GM18858 (cell line): ENCODE measurements at regions not wholly inside any gene's neighbourhood (a gene's known extent, or its start where the extent isn't known, plus 50 kb on each side); places are given as distances from the start of the nearest gene placed in this dataset.
"Not testable (repeated sequence)": the region's sequence is repeated elsewhere in the genome, so short reads cannot be mapped to it uniquely, and the experiment has no call there.

ENCODE experiments used
- ATAC-seq: cut with Tn5 transposase; IDR thresholded peaks from one replicate; pipeline ENCODE4 v1.9.1; 2021; ENCODE audit not compliant: unreplicated experiment

GRCh38 chr18:4557502-4557901 is 102.4 kb upstream of the DLGAP1 start:
- no peak for ATAC-seq

DNA sequence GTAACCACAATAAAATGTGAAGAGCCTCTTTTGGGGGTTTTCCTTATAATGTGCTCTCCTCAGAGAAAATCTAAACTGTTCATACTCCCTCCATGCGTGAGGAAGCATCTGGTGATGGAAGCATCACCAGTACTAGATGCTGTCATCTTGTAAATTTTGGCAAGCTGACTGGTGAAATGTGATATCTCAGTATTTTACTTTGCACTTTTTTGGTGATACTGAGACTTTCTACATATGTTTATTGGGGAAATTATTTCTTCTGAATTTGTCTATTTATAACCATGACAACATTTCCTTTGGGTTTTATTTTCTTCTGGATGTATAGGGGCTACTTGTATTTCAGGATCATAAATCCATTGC is 95.9 kb upstream of the DLGAP1 start:
- no peak for ATAC-seq

GRCh38 chr18:4549164-4549872 is 94.2 kb upstream of the DLGAP1 start:
- ATAC-seq, result no peak

DNA sequence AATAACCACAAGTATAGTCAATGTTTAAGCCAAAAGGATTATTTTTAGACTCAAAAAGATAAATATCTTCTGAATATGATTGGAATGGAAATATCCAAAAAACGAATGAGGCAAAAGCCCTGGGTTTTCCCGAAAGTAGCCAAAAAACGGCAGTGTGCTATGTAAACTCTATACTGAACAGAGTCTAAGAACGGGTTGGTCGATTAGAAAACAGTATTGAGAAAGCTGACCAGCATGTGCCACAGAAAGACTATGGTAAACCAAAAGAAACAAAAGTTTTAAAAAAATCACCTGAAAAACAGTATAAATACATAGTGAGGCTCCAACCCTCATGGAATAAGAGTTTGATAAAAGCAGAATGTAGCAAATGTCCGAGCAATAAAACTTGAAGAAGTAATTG is 92.0 kb upstream of the DLGAP1 start:
- no peak for ATAC-seq

DNA sequence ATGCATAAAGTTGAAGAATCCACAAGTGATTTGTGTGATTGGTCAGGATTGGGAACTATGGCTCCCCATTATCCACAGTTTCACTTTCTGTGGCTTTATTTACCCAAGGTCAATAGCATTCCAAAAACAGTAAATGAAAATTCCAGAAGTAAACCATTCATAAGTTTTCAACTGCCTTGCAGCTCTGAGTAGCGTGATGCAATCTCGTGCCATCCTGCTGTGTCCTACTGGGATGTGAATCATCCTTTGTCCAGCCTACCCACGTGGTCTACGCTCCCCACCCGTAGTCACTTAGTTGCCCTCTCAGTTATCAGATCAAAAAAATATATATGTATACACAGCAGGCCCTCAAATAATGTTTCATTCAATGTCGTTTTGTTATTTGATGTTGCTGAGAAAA is 89.0 kb upstream of the DLGAP1 start:
- ATAC-seq, result no peak

- ATAC-seq, result no peak
Measured at GRCh38 chr18:4543711-4544110, 88.6 kb upstream of the DLGAP1 start.

GRCh38 chr18:4541588-4541987 is 86.5 kb upstream of the DLGAP1 start:
- no peak for ATAC-seq

DNA sequence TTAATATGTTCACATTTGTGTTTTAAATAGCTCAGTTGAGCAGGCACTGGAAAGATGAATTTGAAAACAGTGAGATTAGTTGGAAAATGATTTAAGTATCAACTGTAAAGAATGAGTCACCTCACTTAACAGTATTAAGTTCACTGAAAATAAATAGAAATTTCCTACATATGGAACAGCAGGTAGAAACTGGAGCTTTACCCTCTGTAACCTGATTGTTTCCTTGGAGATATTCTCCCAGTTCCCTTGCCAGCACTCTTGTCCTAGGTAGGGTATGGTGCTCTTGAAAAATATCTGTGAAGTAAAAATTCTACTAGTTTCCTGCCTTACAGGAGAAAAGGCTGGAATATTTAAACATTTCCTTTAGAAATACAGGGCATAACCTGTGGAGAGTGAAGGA is 81.3 kb upstream of the DLGAP1 start:
- no peak for ATAC-seq

- no peak for ATAC-seq
Measured at GRCh38 chr18:4528405-4528804, 73.3 kb upstream of the DLGAP1 start.

DNA sequence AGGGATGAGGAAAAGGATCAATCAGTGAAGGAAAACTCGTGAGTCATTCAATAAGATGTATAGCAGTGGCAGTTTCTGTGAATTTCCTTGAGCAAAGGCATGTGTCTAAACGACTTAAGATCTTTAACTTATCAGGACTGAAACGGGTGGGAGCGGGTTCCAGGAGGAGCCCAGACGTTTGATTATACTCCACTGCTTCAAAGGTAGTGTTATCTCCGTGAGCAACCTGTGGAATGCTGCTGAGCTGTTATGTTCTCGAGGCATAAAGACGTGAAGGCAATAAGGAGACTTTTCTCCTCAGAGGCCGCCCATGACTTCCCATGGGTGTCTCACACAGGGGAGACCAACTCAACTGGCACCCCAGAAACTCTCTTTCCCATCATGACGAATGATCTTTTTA is 72.7 kb upstream of the DLGAP1 start:
- ATAC-seq, result not testable (repeated sequence)

DNA sequence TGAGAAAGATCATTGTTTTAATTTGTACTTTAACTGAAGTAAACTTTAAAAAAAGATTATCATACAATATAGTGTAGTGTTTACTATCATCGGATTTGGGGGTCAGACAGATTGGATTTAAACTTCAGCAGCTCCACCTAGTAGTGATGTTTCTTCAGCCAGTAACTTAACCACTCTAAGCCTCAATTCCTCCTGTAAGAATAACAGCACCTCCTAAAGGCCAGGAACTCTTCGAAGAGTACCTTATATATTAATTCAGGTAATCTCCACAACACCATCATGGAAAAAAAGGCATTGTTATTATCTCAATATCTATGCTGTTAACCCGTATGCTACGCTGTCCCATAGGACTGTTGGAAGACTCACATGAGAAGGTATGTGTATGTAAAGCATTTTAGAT is 69.0 kb upstream of the DLGAP1 start:
- ATAC-seq, result no peak

DNA sequence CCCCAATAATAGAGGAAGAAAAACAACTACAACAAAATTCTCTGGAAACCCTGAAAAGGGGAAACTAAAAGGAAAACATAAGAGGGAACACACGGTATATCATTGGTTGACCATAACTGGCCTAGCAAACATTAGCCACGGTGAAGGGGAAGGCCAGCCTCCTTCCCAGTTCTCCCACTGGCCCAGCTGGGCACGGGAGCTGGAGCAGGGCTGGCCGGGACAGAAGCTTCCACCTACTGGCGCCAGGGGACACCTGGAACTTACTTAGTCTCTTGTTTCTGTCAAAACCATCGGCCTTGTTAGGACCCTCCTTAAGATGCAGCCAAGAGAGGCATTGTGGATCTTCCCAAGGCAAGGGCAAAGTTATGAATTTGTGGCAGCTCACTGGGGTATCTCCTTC is 56.1 kb upstream of the DLGAP1 start:
- ATAC-seq, result no peak

- ATAC-seq, result no peak
Measured at GRCh38 chr18:4510711-4511110, 55.6 kb upstream of the DLGAP1 start.

GRCh38 chr18:4510160-4510559 is 55.1 kb upstream of the DLGAP1 start:
- ATAC-seq, result no peak
